ENCODE measurements at regions not wholly inside any gene's neighbourhood (a gene's known extent, or its start where the extent isn't known, plus 50 kb on each side); places are given as distances from the start of the nearest gene placed in this dataset.

DNA sequence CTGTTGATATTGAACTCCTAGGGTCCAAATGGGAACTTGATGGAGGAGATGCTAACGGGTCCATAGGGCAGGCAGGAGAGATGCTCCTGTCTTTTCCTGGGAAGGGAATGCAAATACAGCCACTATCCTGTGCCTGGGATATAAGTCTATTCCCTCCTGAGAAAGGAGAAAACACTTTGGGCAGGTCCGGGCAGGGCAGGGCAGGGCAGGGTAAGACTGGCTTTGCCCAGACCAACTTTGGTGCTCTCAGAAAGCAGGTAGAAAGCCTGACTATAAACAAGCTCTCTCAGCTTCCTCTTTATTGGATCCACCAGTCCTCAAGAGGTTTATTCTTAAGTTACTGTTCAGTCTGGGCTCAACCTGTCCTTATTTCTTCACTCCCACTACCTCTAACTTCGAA lies 232.3 kb downstream of the PTTG2 start:
- TF ChIP-seq POLR2A (IDR thresholded peaks at IDR 0.05): no peak
- TF ChIP-seq, protein P1, sequence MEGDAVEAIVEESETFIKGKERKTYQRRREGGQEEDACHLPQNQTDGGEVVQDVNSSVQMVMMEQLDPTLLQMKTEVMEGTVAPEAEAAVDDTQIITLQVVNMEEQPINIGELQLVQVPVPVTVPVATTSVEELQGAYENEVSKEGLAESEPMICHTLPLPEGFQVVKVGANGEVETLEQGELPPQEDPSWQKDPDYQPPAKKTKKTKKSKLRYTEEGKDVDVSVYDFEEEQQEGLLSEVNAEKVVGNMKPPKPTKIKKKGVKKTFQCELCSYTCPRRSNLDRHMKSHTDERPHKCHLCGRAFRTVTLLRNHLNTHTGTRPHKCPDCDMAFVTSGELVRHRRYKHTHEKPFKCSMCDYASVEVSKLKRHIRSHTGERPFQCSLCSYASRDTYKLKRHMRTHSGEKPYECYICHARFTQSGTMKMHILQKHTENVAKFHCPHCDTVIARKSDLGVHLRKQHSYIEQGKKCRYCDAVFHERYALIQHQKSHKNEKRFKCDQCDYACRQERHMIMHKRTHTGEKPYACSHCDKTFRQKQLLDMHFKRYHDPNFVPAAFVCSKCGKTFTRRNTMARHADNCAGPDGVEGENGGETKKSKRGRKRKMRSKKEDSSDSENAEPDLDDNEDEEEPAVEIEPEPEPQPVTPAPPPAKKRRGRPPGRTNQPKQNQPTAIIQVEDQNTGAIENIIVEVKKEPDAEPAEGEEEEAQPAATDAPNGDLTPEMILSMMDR (IDR thresholded peaks at IDR 0.05): no peak

Measured in right lobe of liver (tissue), 4 donors.